C4-2B (cell line): ENCODE measurements at regions not wholly inside any gene's neighbourhood (a gene's known extent, or its start where the extent isn't known, plus 50 kb on each side); places are given as distances from the start of the nearest gene placed in this dataset.

Experiments used
- CTCF ChIP-seq: fragments of 450-650 bp; conservative IDR thresholded peaks from 2 replicates; pipeline ENCODE4 v1.5.1; 2017; ENCODE audit warnings: mild to moderate bottlenecking
- ZFX ChIP-seq: fragments of 450-650 bp; IDR thresholded peaks from 2 replicates; pipeline ENCODE4 v1.6.1; 2017

- no peak for TF ChIP-seq CTCF
- no peak for TF ChIP-seq ZFX
Measured at GRCh38 chr6:41420186-41420585, 84.8 kb downstream of the NCR2 start.
